Endothelial cell of umbilical vein (primary cell): ENCODE measurements at regions not wholly inside any gene's neighbourhood (a gene's known extent, or its start where the extent isn't known, plus 50 kb on each side); places are given as distances from the start of the nearest gene placed in this dataset.

Experiments used
- BruUV-seq: library from RNA; stranded (reverse); fragments of 400-500 nt; replicated peaks from 2 replicates; lab custom pipeline; 2021; lab: Mats Ljungman, UMichigan
- CTCF ChIA-PET: fragments of 300-600, 350-600 bp; sonication (Branson Sonifier 250); formaldehyde crosslinking; loops from one replicate; lab custom pipeline; 2021; ENCODE audit warnings: antibody characterized with exemption, inconsistent platforms; lab: Charles Lee
- POLR2A ChIA-PET: fragments of 300-600, 350-600 bp; sonication (Branson Sonifier 250); formaldehyde crosslinking; loops from one replicate; lab custom pipeline; 2021; ENCODE audit warnings: antibody characterized with exemption, inconsistent platforms; lab: Charles Lee
- DNase-seq: peaks from one replicate; pipeline ENCODE4 v3.0.0-alpha.2; 2011; ENCODE audit warnings: low read depth, low spot score
- FAIRE-seq: peaks from 2 replicates; lab custom pipeline; 2011; peaks lifted over from hg19 to GRCh38; lab: Jason Lieb, UNC
- H2AFZ ChIP-seq: 2 replicates; pipeline ENCODE4 v1.6.0; 2012; ENCODE audit warnings: low read depth, low read length, control low read depth, inconsistent platforms
- H3K27ac ChIP-seq: 2 replicates; pipeline ENCODE4 v1.5.1; 2011; ENCODE audit warnings: low read depth, mild to moderate bottlenecking, control low read depth, low read length, moderate library complexity; ENCODE audit not compliant: insufficient read depth
- H3K27me3 ChIP-seq, 2 experiments: 2 replicates each; pipeline versions ENCODE4 v1.6.0 to v1.6.1; 2011; ENCODE audit warnings: low read length in 2 of 2, mixed read lengths in 1 of 2; ENCODE audit not compliant: control insufficient read depth in 2 of 2, insufficient read depth in 2 of 2
- H3K36me3 ChIP-seq, 2 experiments: 2 replicates in 1 of 2; 3 replicates in 1 of 2; pipeline ENCODE4 v1.5.1; 2011; ENCODE audit warnings: low read length in 2 of 2, mild to moderate bottlenecking in 1 of 2, moderate library complexity in 1 of 2; ENCODE audit not compliant: control insufficient read depth in 2 of 2, insufficient read depth in 2 of 2; ENCODE audit errors: extremely low read depth in 1 of 2
- H3K4me1 ChIP-seq: 3 replicates; pipeline ENCODE4 v1.5.1; 2011; ENCODE audit warnings: mild to moderate bottlenecking, low read length; ENCODE audit not compliant: control insufficient read depth, insufficient read depth; ENCODE audit errors: extremely low read depth
- H3K4me2 ChIP-seq: 2 replicates; pipeline ENCODE4 v1.6.1; 2011; ENCODE audit warnings: low read length, control low read depth, mixed read lengths; ENCODE audit not compliant: insufficient read depth
- H3K4me3 ChIP-seq, 3 experiments: fragments of 200-600 bp in 1 of 3; sonication (generic), shearing (Covaris generic) in 1 of 3; replicated peaks in 1 of 3; 2 replicates each; pipeline ENCODE4 v1.5.1; 2011 to 2016; ENCODE audit warnings: control low read depth in 3 of 3, low read length in 3 of 3, mild to moderate bottlenecking in 2 of 3, inconsistent platforms in 1 of 3, low read depth in 1 of 3, moderate library complexity in 1 of 3; ENCODE audit not compliant: insufficient read depth in 1 of 3
- H3K79me2 ChIP-seq: 2 replicates; pipeline ENCODE4 v1.6.0; 2012; ENCODE audit warnings: low read length, inconsistent platforms; ENCODE audit not compliant: control insufficient read depth, insufficient read depth
- H3K9ac ChIP-seq: replicated peaks from 2 replicates; pipeline ENCODE3; 2011; ENCODE audit warnings: low read length, control low read depth; ENCODE audit not compliant: insufficient read depth; ENCODE audit errors: extremely low read depth
- H3K9me1 ChIP-seq: replicated peaks from 3 replicates; pipeline ENCODE4 v1.6.0; 2011; ENCODE audit warnings: mild to moderate bottlenecking, low read length; ENCODE audit not compliant: control insufficient read depth, insufficient read depth; ENCODE audit errors: extremely low read depth
- H3K9me3 ChIP-seq: replicated peaks from 2 replicates; pipeline ENCODE4 v1.5.1; 2012; ENCODE audit warnings: low read length, inconsistent platforms; ENCODE audit not compliant: control insufficient read depth, insufficient read depth
- H4K20me1 ChIP-seq: replicated peaks from 2 replicates; pipeline ENCODE3; 2011; ENCODE audit warnings: mild to moderate bottlenecking, low read length; ENCODE audit not compliant: control insufficient read depth, insufficient read depth; ENCODE audit errors: extremely low read depth
- EZH2 ChIP-seq: IDR thresholded peaks from 2 replicates; pipeline ENCODE4 v1.6.1; 2012; ENCODE audit warnings: borderline replicate concordance, low read depth, mild to moderate bottlenecking, moderate library complexity, low read length, inconsistent platforms; ENCODE audit not compliant: severe bottlenecking
- FOS ChIP-seq: IDR thresholded peaks from 2 replicates; pipeline ENCODE4 v1.6.1; 2011; ENCODE audit warnings: mild to moderate bottlenecking, low read length, moderate library complexity, borderline replicate concordance; ENCODE audit not compliant: insufficient read depth
- GATA2 ChIP-seq: IDR thresholded peaks from 2 replicates; pipeline ENCODE4 v1.7.0; 2011; ENCODE audit warnings: low read depth, mild to moderate bottlenecking, moderate library complexity, mixed read lengths, low read length; ENCODE audit not compliant: insufficient read length, insufficient read depth
- JUN ChIP-seq: IDR thresholded peaks from 2 replicates; pipeline ENCODE4 v1.6.1; 2011; ENCODE audit warnings: borderline replicate concordance, low read depth; ENCODE audit not compliant: insufficient read length, insufficient read depth
- MYC ChIP-seq: IDR thresholded peaks from one replicate; pipeline ENCODE4 v1.6.1; 2011; ENCODE audit warnings: mild to moderate bottlenecking, low read depth, low read length
- POLR2A ChIP-seq: IDR thresholded peaks from 2 replicates; pipeline ENCODE4 v1.6.1; 2012; ENCODE audit warnings: low read depth, mild to moderate bottlenecking, control low read depth, low read length
- POLR2AphosphoS5 ChIP-seq: IDR thresholded peaks from 2 replicates; pipeline ENCODE4 v1.6.1; 2012; ENCODE audit warnings: low read depth, mild to moderate bottlenecking, control low read depth, low read length, moderate library complexity; ENCODE audit not compliant: insufficient read depth
- dilution Hi-C: fragments of 300-500 bp; cut with MboI; formaldehyde crosslinking; loops from one replicate; pipeline ENCODE4 v1.15.0; 2019; ENCODE audit warnings: low sequenced_read_pairs; ENCODE audit not compliant: extremely low pct_ligation_motif_present
- intact Hi-C: fragments of 100-400 bp; cut with micrococcal nuclease; formaldehyde crosslinking; loops from one replicate; pipeline ENCODE4 v1.10.0; 2022
- TF ChIP-seq, protein P1 (sequence below): IDR thresholded peaks from 2 replicates; pipeline ENCODE4 v1.6.1; 2011; ENCODE audit not compliant: insufficient read depth, insufficient read length
- TF ChIP-seq, protein P2 (sequence below), 2 donors: IDR thresholded peaks; 1 replicate in 1 of 2; 2 replicates in 1 of 2; pipeline ENCODE4 v1.5.1; 2011; ENCODE audit warnings: low read length in 2 of 2, mild to moderate bottlenecking in 2 of 2, moderate library complexity in 2 of 2, control low read depth in 1 of 2, inconsistent platforms in 1 of 2, low read depth in 1 of 2; ENCODE audit not compliant: insufficient read depth in 1 of 2; ENCODE audit errors: extremely low read depth in 1 of 2

DNA sequence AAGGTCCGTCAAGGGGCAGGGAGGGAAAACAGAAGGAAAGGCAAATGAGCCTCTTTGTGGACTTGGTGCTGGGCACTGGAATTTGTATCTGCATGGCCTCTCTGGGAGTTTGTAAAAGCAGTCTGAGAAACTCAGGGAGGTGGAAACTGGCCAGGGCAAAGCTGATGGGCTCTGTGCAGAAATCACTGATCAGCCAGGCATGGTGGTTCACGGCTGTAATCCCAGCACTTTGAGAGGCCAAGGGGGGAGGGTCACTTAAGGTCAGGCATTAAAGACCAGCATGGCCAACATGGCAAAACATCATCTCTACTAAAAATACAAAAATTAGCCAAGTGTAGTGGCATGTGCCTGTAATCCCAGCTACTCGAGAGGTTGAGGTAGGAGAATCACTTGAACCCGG is 369.9 kb upstream of the ZNF507 start:
- Histone ChIP-seq H3K9me1 (no peaks in the 10 kb centered on the region), H3K4me2 (no peak overlapping the region), H3K27ac (no peak overlapping the region), H3K27me3 (no peaks in the 10 kb centered on the region), H3K36me3 (no peaks in the 10 kb centered on the region), H3K4me1 (no peaks in the 10 kb centered on the region), H2AFZ (no peak overlapping the region), H3K4me3 (no peak overlapping the region), H4K20me1 (no peaks in the 10 kb centered on the region), H3K9ac (no peak overlapping the region), H3K9me3 (peaks cover 2% of the 10 kb centered on the region), H3K79me2 (no peaks in the 10 kb centered on the region)
- no TSS peak for BruUV-seq
- DNase-seq, result no peak
- TF ChIP-seq GATA2 (no peak), MYC (no peak), POLR2A (no peak), FOS (no peak), EZH2 (no peak), POLR2AphosphoS5 (no peak), JUN (no peak)
- TF ChIP-seq, protein P1, sequence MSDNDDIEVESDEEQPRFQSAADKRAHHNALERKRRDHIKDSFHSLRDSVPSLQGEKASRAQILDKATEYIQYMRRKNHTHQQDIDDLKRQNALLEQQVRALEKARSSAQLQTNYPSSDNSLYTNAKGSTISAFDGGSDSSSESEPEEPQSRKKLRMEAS, result no peak
- TF ChIP-seq, protein P2, sequence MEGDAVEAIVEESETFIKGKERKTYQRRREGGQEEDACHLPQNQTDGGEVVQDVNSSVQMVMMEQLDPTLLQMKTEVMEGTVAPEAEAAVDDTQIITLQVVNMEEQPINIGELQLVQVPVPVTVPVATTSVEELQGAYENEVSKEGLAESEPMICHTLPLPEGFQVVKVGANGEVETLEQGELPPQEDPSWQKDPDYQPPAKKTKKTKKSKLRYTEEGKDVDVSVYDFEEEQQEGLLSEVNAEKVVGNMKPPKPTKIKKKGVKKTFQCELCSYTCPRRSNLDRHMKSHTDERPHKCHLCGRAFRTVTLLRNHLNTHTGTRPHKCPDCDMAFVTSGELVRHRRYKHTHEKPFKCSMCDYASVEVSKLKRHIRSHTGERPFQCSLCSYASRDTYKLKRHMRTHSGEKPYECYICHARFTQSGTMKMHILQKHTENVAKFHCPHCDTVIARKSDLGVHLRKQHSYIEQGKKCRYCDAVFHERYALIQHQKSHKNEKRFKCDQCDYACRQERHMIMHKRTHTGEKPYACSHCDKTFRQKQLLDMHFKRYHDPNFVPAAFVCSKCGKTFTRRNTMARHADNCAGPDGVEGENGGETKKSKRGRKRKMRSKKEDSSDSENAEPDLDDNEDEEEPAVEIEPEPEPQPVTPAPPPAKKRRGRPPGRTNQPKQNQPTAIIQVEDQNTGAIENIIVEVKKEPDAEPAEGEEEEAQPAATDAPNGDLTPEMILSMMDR (IDR thresholded peaks at IDR 0.05; ENCODE audit: extremely low read depth in 1 of 2, insufficient read depth in 1 of 2, low read depth in 1 of 2, low read length in 2 of 2), result no peak
- ChIA-PET CTCF (no interaction called here), POLR2A (no interaction called here)
- dilution Hi-C loops (no loop called here), intact Hi-C loops (no loop called here)
- FAIRE-seq, result no peak
